ENCODE measurements at regions not wholly inside any gene's neighbourhood (a gene's known extent, or its start where the extent isn't known, plus 50 kb on each side); places are given as distances from the start of the nearest gene placed in this dataset.

- no peak overlapping the region for H3K4me2 ChIP-seq
- 76% methylated on average over 3 of the region's 3 CpGs for WGBS (ENCODE audit: low lambda C conversion rate, missing lambda C conversion rate)
- no peak overlapping the region for H2AFZ ChIP-seq
- H3K36me3 ChIP-seq (replicated peaks; ENCODE audit: insufficient read depth, low read depth), result no peaks in the 10 kb centered on the region
- no peaks in the 10 kb centered on the region for H3K79me2 ChIP-seq
- peaks cover 11% of the 10 kb centered on the region for H3K27me3 ChIP-seq
- no peaks in the 10 kb centered on the region for H3K9me2 ChIP-seq (replicated peaks; ENCODE audit: insufficient read depth)
- H4K20me1 ChIP-seq (ENCODE audit: insufficient read depth, poor library complexity, severe bottlenecking), result no peaks in the 10 kb centered on the region
- H3K4me3 ChIP-seq, result no peak overlapping the region
- DNase-seq (ENCODE audit: low spot score), result no peak
- H3K27ac ChIP-seq, result no peak overlapping the region
- TF ChIP-seq EZH2phosphoT487 (IDR thresholded peaks at IDR 0.05; ENCODE audit: low read depth, severe bottlenecking, unreplicated experiment) (no peak), EZH2 (IDR thresholded peaks at IDR 0.05; ENCODE audit: borderline replicate concordance) (no peak)
- TF ChIP-seq, protein P1, sequence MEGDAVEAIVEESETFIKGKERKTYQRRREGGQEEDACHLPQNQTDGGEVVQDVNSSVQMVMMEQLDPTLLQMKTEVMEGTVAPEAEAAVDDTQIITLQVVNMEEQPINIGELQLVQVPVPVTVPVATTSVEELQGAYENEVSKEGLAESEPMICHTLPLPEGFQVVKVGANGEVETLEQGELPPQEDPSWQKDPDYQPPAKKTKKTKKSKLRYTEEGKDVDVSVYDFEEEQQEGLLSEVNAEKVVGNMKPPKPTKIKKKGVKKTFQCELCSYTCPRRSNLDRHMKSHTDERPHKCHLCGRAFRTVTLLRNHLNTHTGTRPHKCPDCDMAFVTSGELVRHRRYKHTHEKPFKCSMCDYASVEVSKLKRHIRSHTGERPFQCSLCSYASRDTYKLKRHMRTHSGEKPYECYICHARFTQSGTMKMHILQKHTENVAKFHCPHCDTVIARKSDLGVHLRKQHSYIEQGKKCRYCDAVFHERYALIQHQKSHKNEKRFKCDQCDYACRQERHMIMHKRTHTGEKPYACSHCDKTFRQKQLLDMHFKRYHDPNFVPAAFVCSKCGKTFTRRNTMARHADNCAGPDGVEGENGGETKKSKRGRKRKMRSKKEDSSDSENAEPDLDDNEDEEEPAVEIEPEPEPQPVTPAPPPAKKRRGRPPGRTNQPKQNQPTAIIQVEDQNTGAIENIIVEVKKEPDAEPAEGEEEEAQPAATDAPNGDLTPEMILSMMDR (IDR thresholded peaks at IDR 0.05; ENCODE audit: poor library complexity), result no peak
- no peaks in the 10 kb centered on the region for H3K4me1 ChIP-seq (ENCODE audit: insufficient read depth)
- no peaks in the 10 kb centered on the region for H3K9me3 ChIP-seq (ENCODE audit: low read depth)
These were observed 210.5 kb upstream of the GRIK3 start for GRCh38 chr1:37244815-37245214.

DNA sequence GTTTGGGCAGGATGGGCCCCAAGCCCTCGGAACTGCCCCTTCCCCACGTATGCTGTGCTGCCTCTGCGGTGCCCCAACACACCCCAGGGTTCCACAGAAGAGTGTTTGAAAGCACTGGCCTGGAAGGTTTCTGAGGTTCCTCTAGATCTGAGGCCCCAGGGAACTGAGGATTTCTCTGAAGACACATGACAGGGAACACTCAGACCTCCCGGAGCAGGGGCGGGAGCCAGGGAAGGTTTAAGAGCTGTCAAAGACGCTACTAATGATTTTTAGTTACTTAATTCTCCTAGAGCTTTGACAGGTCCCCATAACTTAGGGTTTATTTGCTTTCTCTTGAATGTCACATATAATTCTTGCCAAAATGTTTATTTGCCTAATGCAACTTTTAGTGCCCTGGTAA lies 212.3 kb upstream of the GRIK3 start:
- Histone ChIP-seq H3K27me3 (peaks cover 13% of the 10 kb centered on the region), H3K79me2 (no peaks in the 10 kb centered on the region), H2AFZ (no peak overlapping the region), H4K20me1 (ENCODE audit: insufficient read depth, poor library complexity, severe bottlenecking) (no peaks in the 10 kb centered on the region), H3K4me2 (no peak overlapping the region), H3K4me3 (no peak overlapping the region), H3K9me2 (replicated peaks; ENCODE audit: insufficient read depth) (no peaks in the 10 kb centered on the region), H3K9me3 (ENCODE audit: low read depth) (no peaks in the 10 kb centered on the region), H3K4me1 (ENCODE audit: insufficient read depth) (no peaks in the 10 kb centered on the region), H3K27ac (no peak overlapping the region), H3K36me3 (replicated peaks; ENCODE audit: insufficient read depth, low read depth) (no peaks in the 10 kb centered on the region)
- TF ChIP-seq, protein P1 (IDR thresholded peaks at IDR 0.05; ENCODE audit: poor library complexity), result no peak
- TF ChIP-seq EZH2 (IDR thresholded peaks at IDR 0.05; ENCODE audit: borderline replicate concordance), result no peak
- TF ChIP-seq EZH2phosphoT487 (IDR thresholded peaks at IDR 0.05; ENCODE audit: low read depth, severe bottlenecking, unreplicated experiment), result no peak
- no peak for DNase-seq (ENCODE audit: low spot score)
- 60% methylated on average over 6 of the region's 6 CpGs for WGBS (ENCODE audit: low lambda C conversion rate, missing lambda C conversion rate)

DNA sequence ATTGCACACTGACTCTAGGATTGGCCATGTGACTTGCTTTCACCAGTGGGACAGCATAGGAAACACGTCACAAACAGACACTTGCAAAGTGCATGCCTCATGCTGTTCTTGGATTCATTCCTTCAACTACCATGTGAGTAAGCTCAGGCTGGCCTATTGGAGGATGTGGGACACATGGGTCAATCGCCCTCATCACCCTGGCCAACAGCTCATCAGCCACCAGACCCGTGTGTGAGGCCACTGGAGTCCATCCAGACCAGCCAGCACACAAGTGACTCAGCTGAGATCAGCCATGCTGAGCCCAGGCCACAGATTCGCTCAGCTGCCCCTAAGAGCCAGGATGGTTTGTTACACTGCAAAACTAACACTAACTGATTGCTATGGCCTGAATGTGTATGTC lies 216.1 kb upstream of the GRIK3 start:
- H3K36me3 ChIP-seq (replicated peaks; ENCODE audit: insufficient read depth, low read depth), result no peaks in the 10 kb centered on the region
- WGBS (ENCODE audit: low lambda C conversion rate, missing lambda C conversion rate), result 70% methylated on average over 4 of the region's 4 CpGs
- H3K9me2 ChIP-seq (replicated peaks; ENCODE audit: insufficient read depth), result no peaks in the 10 kb centered on the region
- peaks cover 17% of the 10 kb centered on the region for H3K27me3 ChIP-seq
- no peak for DNase-seq (ENCODE audit: low spot score)
- H2AFZ ChIP-seq, result no peak overlapping the region
- H3K4me2 ChIP-seq, result no peak overlapping the region
- no peaks in the 10 kb centered on the region for H3K4me1 ChIP-seq (ENCODE audit: insufficient read depth)
- H3K9me3 ChIP-seq (ENCODE audit: low read depth), result no peaks in the 10 kb centered on the region
- no peaks in the 10 kb centered on the region for H3K79me2 ChIP-seq
- H3K4me3 ChIP-seq, result no peak overlapping the region
- H3K27ac ChIP-seq, result no peak overlapping the region
- H4K20me1 ChIP-seq (ENCODE audit: insufficient read depth, poor library complexity, severe bottlenecking), result no peaks in the 10 kb centered on the region
- no peak for TF ChIP-seq EZH2phosphoT487 (IDR thresholded peaks at IDR 0.05; ENCODE audit: low read depth, severe bottlenecking, unreplicated experiment)

GRCh38 chr1:37255136-37255795 lies 219.1 kb upstream of the ZC3H12A start:
- DNase-seq (ENCODE audit: low spot score), result peak; percentile 58
- Histone ChIP-seq H3K4me3 (no peak overlapping the region), H4K20me1 (ENCODE audit: insufficient read depth, poor library complexity, severe bottlenecking) (no peaks in the 10 kb centered on the region), H3K9me3 (ENCODE audit: low read depth) (no peaks in the 10 kb centered on the region), H3K9me2 (replicated peaks; ENCODE audit: insufficient read depth) (no peaks in the 10 kb centered on the region), H3K4me2 (no peak overlapping the region), H3K27me3 (peaks cover 8% of the 10 kb centered on the region), H3K4me1 (ENCODE audit: insufficient read depth) (no peaks in the 10 kb centered on the region), H2AFZ (no peak overlapping the region), H3K79me2 (no peaks in the 10 kb centered on the region), H3K36me3 (replicated peaks; ENCODE audit: insufficient read depth, low read depth) (no peaks in the 10 kb centered on the region), H3K27ac (no peak overlapping the region)
- no peak for TF ChIP-seq EZH2phosphoT487 (IDR thresholded peaks at IDR 0.05; ENCODE audit: low read depth, severe bottlenecking, unreplicated experiment)
- TF ChIP-seq EZH2 (IDR thresholded peaks at IDR 0.05; ENCODE audit: borderline replicate concordance), result no peak
- TF ChIP-seq, protein P1 (IDR thresholded peaks at IDR 0.05; ENCODE audit: poor library complexity), result no peak
- 37% methylated on average over 24 of the region's 24 CpGs for WGBS (ENCODE audit: low lambda C conversion rate, missing lambda C conversion rate)

Data from hepatocyte (in vitro differentiated cells).